ENCODE measurements at regions not wholly inside any gene's neighbourhood (a gene's known extent, or its start where the extent isn't known, plus 50 kb on each side); places are given as distances from the start of the nearest gene placed in this dataset.
A peak's percentile ranks its signal among the peaks of the same experiment; 100 is the strongest.
"Not testable (repeated sequence)": the region's sequence is repeated elsewhere in the genome, so short reads cannot be mapped to it uniquely, and the experiment has no call there.

DNA sequence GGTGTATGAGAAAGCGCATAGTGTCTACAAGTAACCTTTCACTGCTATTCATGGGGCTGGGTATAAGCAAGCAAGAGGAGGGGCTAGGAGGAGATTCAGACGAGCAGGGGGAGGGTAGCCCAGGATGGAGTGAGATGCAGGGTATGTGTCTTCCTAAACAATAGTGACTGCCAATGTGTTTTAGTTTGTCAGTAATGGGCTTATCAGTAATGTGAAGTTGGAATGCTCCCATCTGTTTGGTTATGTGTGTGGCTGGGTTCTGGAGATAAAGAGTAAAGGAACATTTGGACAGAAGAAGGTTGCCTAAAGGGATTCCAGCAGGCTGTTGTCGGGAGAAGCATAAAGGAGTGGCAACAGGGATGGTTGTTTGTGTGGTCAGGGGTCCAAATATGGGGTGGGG lies 62.7 kb upstream of the EZR start:
- DNase-seq = not testable (repeated sequence)

DNA sequence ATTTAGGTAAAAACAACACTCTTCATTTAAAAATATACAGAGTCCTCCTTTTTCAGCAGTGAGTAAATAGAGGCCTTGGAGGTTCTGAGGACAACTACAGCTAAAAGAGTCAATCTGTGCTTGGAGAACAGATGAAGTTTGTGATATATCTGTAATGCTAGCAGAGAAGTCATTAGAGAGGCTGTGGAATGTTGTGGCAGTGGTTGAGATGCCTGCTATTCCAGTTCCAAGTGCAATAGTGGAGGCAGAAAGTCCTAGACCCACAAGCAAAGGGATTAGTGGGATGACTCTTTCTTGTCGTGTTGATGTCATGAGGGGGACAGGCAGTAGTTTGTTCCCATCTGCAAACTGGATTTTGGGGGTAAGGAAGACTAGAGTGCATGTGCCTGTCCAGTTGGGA lies 62.1 kb upstream of the EZR start:
- not testable (repeated sequence) for DNase-seq

DNA sequence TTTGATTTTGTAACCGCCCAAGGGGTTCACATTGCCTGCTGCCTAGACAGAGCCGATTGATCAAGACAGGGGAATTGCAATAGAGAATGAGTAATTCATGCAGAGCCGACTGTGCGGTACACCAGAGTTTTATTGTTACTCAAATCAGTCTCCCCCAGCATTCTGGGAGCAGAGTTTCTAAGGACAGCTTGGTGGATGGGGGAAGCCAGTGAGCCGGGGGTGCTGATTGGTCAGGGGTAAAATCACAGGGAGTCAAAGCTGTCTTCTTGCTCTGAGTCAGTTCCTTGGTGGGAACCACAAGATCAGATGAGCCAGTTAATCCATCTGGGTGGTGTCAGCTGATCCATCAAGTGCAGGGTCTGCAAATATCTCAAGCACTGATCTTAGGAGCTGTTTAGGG lies 60.0 kb upstream of the EZR start:
- no peak for DNase-seq

DNA sequence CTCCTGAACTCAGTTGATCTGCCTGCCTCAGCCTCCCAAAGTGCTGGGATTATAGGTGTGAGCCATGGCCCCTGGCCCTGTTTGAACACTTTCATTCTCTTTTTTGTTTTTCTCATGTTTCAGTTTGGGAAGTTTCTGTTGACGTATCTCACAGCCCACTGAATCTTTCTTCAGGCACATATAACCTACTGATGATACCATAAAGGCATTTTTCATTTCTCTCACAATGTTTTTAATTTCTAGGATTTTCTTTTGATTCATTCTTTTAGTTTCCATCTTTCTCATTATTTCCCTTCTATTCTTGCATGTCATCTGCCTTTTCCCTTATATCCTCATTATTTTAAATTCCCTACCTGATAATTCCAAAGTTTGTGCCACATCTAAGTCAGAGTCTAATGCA lies 58.5 kb upstream of the EZR start:
- DNase-seq = no peak

DNA sequence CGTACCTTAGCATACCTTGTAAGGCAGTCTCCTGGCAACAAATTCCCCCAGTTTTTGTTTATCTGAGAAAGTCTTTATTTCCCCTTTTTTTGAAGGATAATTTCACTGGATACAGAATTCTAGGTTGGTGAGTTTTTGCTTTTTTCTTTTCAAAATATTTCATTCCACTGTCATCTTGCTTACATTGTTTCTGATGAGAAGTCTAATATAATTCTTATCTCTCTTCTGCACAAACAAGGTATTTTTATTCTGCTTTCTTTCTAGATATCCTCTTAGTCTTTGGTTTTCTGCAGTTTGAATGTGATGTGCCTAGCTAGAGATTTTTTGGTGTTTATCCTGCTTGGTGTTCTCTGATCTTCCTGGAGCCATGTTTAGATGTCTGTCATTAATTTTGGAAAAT lies 57.7 kb upstream of the EZR start:
- DNase-seq = no peak

DNA sequence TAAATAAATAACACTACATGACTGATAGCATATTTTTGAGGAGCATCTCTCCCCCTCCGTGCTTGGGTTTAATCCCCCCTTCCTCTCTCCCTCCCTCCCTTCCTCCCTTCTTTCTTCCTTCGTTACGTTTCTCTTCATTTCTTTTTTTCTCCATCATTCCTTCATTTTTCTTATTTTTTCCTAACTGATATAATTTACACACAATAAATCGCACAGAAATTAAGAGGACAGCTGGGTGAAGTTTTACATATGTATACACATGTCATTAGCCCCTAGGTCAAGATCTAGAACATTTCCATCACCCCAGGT lies 51.4 kb upstream of the EZR start:
- DNase-seq = no peak

DNA sequence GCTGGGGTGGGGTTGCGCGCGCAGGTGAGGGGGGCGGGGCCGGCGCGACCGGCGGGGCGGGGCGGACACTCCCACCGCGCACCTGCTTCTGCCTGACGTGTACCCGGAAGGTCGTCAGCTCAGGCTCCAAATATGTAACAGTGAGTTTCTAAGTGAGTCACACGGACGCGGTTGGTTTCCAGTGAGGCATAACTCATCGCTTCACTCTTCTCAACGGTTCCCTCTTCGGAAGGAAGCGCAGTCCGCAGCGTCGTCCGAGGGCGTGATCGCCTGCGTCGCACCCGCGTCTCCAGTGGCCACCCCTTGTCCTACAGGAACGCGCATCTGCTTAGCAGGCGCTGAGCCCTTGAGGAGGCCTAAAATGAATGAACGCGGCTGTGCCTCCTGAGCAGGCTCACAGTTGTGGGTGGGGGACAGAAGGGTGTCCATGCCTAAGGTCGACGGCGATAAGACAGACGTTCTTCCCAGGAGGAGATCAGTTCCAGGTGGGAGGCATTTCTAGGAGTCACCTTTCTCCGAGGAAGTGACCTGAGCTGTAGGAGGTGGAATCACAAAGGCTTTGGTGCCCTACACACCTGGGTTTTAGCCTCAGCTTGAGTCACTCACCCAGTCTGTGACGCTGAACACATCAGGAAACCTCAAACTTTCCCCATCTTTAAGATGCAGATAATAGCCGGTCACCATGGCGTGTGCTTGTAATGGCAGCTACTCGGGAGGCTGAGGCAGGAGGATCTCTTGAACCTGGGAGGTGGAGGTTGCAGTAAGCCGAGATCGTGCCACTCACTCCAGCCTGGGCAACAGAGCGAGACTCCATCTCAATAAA lies 50.9 kb upstream of the EZR start:
- DNase-seq = peak in 1 of 3 donors; percentile 87

DNA sequence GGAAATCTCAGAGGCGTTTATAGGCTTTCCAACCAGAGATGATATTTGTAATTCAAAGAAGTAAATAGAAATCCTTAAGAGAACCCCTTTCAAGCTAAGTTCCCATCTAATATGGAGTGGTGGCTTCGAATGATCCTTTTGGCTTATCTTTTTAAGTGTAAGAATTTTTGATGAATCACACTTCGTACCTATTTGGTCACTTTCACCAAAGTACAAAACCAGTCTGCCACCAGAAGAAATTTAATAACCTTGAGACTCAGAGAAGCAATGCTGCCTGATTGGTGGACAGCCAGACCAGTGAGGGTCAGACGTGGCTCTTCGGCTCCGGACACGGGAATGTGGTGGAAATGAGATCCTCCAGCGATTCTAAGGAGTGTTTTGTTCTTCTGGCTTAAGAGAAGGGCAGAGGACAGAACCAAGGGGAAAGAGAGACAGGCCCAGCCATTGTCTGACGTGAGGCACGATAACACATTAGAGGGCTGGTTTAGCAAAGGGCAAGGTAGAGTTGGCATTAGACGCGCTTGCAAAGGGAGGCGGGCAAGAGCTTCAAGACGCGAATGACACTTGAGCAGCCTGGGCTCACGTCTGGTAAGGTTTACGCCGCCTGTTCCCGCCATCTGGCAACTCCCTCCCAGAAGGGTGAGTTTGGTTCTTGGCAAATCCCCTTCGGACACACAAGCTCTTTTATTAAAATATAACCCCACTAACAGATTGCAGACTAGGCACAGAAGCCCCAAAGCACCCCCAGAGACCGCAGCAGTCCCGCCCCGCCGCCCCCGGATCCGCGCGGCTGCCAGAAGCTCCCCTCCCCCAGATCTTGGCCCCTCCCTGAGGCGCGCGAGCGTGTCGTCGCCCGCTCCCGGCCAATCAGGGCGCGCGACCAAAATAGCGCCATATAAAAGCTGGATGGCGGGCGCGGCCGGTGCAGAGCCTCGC lies 50.0 kb upstream of the EZR start:
- DNase-seq = peak; percentile 82 to 91 (median 87)

Data from muscle of back (tissue), 3 donors.